HG02763 (cell line): ENCODE measurements at regions not wholly inside any gene's neighbourhood (a gene's known extent, or its start where the extent isn't known, plus 50 kb on each side); places are given as distances from the start of the nearest gene placed in this dataset.

Experiments
- ATAC-seq: cut with Tn5 transposase; IDR thresholded peaks from one replicate; pipeline ENCODE4 v1.9.1; 2021; ENCODE audit warnings: mild to moderate bottlenecking, moderate library complexity; ENCODE audit not compliant: unreplicated experiment

- ATAC-seq = no peak
These were observed 216.0 kb downstream of the PMP22 start for GRCh38 chr17:15048933-15049794.

- no peak for ATAC-seq
These were observed 216.7 kb downstream of the PMP22 start for GRCh38 chr17:15048381-15048780.

GRCh38 chr17:15042311-15042710 lies 222.8 kb downstream of the PMP22 start:
- no peak for ATAC-seq

GRCh38 chr17:15039366-15039765 lies 225.8 kb downstream of the PMP22 start:
- ATAC-seq = no peak

DNA sequence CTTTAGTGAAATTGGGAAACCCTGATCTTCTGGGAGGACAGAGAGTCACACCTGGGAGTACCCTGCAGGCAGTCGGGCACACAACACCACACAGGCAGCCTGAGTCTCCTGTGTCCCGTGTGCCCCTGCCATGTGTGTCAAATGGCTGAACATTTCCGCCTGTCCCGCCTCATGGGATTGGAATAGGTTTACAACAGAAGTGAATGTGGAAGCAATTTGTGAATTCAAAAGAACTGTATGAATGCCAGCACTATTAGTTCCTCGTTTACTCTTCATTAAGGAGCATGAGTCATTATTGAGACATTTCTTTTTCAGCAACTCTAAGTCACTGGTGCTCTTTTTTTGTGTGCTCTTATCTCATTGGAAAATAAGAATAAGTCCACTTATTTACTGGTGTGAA lies 226.5 kb downstream of the PMP22 start:
- ATAC-seq = no peak

DNA sequence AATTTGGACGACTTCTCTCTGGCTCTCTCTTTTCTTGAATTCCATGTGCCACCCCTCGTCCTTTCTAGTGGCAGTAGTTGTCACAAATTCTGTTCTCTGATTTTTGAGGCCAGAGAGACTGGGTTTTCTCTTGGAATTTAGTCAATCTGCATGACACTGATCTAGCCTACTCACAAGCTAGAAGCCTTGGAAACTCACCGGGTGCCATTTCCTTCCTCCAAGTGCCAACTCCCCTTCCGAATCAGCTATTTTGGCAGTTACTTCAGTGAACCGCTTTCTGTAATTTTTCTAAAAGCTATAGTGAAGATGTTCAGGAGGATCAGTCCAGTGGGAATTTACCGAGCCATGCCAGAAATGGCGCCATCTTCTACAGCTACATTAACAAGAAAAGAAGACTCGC lies 228.9 kb downstream of the PMP22 start:
- ATAC-seq = no peak

DNA sequence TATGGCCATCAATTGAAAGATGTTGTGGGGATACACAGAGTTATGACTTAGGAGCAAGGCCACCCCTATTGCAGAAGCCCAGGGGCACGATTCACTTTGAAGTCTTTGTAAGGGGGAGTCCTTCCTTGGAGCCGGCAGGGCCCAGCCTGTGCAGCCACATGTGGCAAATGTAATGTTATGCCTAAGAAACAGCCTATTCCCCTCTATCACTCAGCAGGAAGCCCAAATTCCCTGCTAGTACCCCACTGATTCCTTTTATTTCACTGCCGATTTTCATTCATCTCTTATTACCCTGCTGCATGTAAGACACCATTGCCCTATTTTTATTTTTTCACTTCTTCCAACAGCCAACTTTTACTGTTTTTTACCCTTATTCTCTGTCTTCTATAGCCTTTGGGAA lies 233.2 kb downstream of the PMP22 start:
- no peak for ATAC-seq

DNA sequence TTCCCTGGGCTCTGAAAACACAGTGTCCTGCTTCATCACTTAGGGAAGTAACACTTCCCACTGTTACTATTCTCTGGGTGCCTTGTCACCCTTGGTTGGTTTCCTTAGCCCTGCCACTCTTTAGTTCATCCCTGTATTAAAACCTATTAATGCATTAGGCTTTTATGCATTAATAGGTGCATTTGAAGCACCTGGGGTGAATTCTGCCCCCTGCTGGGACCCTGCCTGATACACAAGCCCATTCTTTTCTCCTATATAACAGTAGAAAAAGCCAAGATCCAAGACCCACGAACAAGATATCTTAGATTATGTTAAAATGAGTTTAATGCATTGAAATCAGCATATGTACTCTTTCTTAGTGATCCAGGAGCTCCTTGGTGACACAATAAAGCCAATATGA lies 235.7 kb downstream of the PMP22 start:
- ATAC-seq = no peak

- ATAC-seq = no peak
These were observed 237.3 kb downstream of the PMP22 start for GRCh38 chr17:15027853-15028252.

- no peak for ATAC-seq
These were observed 239.0 kb downstream of the PMP22 start for GRCh38 chr17:15026088-15026487.

- no peak for ATAC-seq
These were observed 241.4 kb downstream of the PMP22 start for GRCh38 chr17:15023589-15024336.

DNA sequence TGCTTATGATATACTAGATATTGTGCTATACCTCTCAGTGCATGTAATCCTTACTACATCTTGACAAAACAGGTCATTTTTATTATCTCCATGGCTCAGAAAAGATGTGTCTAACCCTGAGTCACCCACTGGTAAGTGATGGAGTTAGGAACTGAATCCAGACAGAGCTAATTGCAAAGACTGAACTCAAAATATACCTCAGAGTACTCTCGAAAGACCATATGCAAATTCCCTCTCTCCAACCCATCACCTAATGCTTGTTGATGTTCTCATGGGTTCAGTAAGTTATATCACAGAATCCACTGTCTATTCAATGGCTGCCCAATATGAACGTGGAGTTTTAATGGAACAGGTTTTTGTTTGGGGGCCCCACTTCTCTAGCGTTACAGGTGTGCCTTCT lies 246.0 kb downstream of the PMP22 start:
- no peak for ATAC-seq

DNA sequence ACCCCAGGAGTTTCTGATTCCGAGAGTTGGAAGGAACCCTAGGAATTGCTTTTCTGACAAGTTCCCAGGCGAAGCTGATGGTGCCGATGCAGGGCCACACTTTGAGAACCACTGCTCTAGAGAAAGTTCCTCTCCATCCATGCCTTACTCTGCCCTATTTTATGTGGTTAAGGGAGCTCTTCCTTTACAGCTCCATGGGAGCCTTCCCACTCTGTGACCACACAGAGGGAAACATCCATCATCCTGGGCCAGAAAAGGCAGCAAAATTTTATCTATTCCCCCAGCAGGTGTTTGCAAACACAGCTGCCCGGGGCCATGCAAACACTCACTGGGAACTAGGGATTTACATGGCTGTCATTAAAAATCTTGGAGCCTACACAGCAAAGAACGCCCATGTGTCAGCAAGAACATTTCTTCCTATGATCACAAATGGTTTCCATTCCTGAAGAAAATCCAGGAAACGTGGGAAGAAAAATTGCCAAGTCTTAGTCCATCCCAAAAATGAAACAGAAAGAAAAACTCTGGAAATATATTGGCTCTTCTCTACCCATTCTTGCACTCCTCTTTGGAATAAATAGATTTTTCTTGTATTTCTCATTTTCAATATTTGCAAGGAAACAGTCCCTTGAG lies 252.7 kb downstream of the PMP22 start:
- no peak for ATAC-seq

GRCh38 chr17:15009087-15009486 lies 256.0 kb downstream of the PMP22 start:
- ATAC-seq = no peak

DNA sequence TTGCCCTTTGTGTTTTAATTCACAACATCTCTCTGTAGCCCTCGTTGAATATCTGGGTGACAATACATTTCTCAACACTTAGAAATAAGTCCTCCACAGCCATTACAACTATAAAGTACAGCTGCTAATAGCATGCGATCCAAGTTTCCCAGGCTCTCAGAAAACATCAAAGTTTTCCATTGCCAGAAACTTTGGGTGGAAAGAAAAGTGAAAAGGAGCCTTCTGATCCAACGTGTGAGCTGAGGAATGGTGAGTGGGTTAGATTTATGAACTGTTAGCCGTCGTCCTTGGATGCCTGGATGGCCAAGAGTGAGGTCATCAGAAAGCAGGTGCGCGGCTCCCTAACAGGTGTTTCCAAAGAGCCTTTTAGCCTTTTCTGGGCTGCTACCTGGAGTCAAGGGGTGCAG lies 258.0 kb downstream of the PMP22 start:
- ATAC-seq = no peak

GRCh38 chr17:15006421-15007128 lies 258.6 kb downstream of the PMP22 start:
- no peak for ATAC-seq

- ATAC-seq = no peak
These were observed 264.5 kb downstream of the PMP22 start for GRCh38 chr17:15000661-15001060.

GRCh38 chr17:14997290-14997689 lies 267.8 kb downstream of the PMP22 start:
- ATAC-seq = no peak

DNA sequence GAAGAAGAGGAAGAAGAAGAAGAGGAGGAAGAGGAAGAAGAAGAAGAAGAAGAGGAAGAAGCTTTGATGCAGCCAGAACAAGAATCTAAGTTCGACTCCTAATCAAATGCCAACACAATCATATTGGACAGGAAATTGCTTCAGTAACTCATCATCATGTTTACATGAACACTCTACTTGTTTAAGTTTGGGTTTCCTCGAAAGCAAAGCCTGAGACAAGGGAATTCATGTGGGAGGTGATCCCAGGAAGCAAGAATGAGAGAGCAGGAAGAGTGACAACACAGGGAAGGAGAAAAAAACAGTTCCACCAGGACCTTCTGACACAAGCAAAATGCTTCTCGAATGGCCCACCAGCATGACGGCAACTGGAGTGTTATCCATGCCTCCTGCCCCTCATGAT lies 279.0 kb downstream of the PMP22 start:
- ATAC-seq = no peak

DNA sequence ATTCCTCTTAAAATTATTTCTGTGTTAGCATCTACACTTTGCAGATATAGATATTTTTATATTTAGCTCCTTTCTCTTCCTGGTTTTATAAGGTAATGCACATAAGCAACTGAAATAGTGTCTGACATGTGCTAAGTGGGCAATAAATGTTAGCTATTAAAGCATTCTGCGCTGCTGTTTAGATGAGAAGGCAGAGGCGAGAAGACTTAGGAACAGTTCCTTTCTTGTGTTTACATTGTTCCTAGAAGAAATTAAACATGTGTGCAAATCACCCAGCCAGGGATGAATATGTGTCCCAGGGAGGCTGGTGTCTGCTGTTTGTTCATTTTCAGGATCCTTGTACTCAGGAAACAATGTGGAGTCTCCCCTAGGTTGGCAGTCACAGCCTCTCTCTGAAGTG lies 292.3 kb downstream of the PMP22 start:
- ATAC-seq = no peak

- no peak for ATAC-seq
These were observed 294.1 kb downstream of the PMP22 start for GRCh38 chr17:14971054-14971453.
